ENCODE measurements at regions not wholly inside any gene's neighbourhood (a gene's known extent, or its start where the extent isn't known, plus 50 kb on each side); places are given as distances from the start of the nearest gene placed in this dataset.

DNA sequence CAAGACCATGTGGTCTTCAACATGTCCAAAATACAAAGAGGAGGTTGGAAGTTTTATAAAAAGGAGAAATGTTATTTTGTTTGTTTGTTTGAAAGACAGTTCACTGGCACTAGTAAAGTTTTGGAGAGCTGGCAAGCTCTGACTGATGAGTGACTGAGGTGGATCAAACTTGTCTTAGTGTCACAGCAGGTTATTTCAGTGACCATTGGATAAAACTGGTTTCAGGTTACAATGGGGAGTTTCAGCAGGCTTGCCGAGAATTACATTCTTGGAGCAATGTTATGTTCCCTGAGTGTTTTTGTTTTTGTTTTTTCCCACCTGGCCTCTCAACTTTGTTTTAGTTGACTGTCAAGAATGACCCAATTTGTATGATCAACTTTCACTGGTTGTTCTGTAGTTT, 414.5 kb upstream of the ARHGEF26 start:
- no peak overlapping the region for H3K27ac Mint-ChIP-seq
- H3K4me1 ChIP-seq (ENCODE audit: control insufficient read depth in 2 of 2, insufficient read depth in 2 of 2, low read length in 2 of 2), result no peaks in the 10 kb centered on the region
- POLR2A ChIA-PET, result no interaction called here

DNA sequence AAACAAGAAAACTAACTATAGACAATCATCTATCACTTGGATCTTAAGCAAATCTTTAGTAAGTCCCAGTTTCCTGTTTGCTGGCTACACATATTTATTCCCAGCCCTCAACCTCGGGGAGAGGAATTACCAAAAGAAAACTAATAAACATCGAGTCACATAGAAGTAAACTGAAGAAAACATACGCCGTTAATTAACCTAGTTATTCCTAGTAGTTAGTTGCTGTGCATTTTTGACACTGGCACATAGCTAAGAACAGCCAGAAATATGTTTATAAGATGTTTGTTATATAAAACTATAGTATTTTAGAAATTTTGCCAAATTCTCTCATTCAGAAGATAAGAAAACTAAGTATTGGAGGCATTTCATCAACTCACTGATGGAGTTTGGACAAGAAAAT, 407.2 kb upstream of the ARHGEF26 start:
- intact Hi-C loops (cut with micrococcal nuclease), result no loop called here
- Histone ChIP-seq H3K27me3 (replicated peaks in 1 of 4; ENCODE audit: control extremely low read depth in 1 of 4, control insufficient read depth in 3 of 4, insufficient read depth in 4 of 4, low read length in 3 of 4) (no peaks in the 10 kb centered on the region), H3K4me1 (ENCODE audit: control insufficient read depth in 2 of 2, insufficient read depth in 2 of 2, low read length in 2 of 2) (no peaks in the 10 kb centered on the region), H3K36me3 (replicated peaks in 1 of 2; ENCODE audit: control extremely low read depth in 1 of 2, control insufficient read depth in 1 of 2, extremely low read depth in 1 of 2, insufficient read depth in 2 of 2, low read length in 1 of 2) (no peaks in the 10 kb centered on the region), H2AFZ (ENCODE audit: insufficient read depth, low read depth, low read length, poor library complexity, severe bottlenecking) (no peak overlapping the region), H4K20me1 (ENCODE audit: control insufficient read depth, insufficient read depth, low read length, poor library complexity, severe bottlenecking) (no peaks in the 10 kb centered on the region), H3K9me3 (ENCODE audit: control extremely low read depth in 1 of 3, control insufficient read depth in 2 of 3, insufficient read depth in 1 of 3, low read length in 2 of 3) (no peaks in the 10 kb centered on the region), H3K27ac (ENCODE audit: low read length in 2 of 2) (no peak overlapping the region), H3K79me2 (ENCODE audit: control insufficient read depth, insufficient read depth, low read length) (no peaks in the 10 kb centered on the region), H3K4me3 (ENCODE audit: control extremely low read depth in 1 of 5, extremely low read depth in 1 of 5, insufficient read depth in 1 of 5, low read depth in 2 of 5, low read length in 4 of 5) (no peak overlapping the region), H3K4me2 (replicated peaks; ENCODE audit: low read depth, low read length, poor library complexity, severe bottlenecking) (no peak overlapping the region), H3K9ac (ENCODE audit: low read length) (no peak overlapping the region)
- peaks cover 6% of the 10 kb centered on the region for H3K27me3 Mint-ChIP-seq
- DNase-seq (no peak), ATAC-seq (ENCODE audit: low read depth) (no peak)
- TF ChIP-seq EZH2 (IDR thresholded peaks at IDR 0.05; ENCODE audit: borderline replicate concordance, insufficient read depth, low read depth, low read length, poor library complexity, severe bottlenecking), result no peak
- TF ChIP-seq CTCF (IDR thresholded peaks at IDR 0.05), result no peak
- no peak overlapping the region for H3K27ac Mint-ChIP-seq
- H3K4me1 Mint-ChIP-seq, result no peaks in the 10 kb centered on the region
- peaks cover 2% of the 10 kb centered on the region for H3K9me3 Mint-ChIP-seq (ENCODE audit: insufficient read depth)
- H3K4me3 Mint-ChIP-seq, result no peak overlapping the region
- ChIA-PET POLR2A (no interaction called here), CTCF (no interaction called here)
- WGBS (ENCODE audit: insufficient coverage), result no CpG with 5 or more reads among the region's 4 CpGs

More for the DNA sequence above, 414.5 kb upstream of the ARHGEF26 start:
- no peaks in the 10 kb centered on the region for H4K20me1 ChIP-seq (ENCODE audit: control insufficient read depth, insufficient read depth, low read length, poor library complexity, severe bottlenecking)
- no peaks in the 10 kb centered on the region for H3K36me3 ChIP-seq (replicated peaks in 1 of 2; ENCODE audit: control extremely low read depth in 1 of 2, control insufficient read depth in 1 of 2, extremely low read depth in 1 of 2, insufficient read depth in 2 of 2, low read length in 1 of 2)
- H3K9me3 ChIP-seq (ENCODE audit: control extremely low read depth in 1 of 3, control insufficient read depth in 2 of 3, insufficient read depth in 1 of 3, low read length in 2 of 3), result no peaks in the 10 kb centered on the region
- DNase-seq (no peak), ATAC-seq (ENCODE audit: low read depth) (no peak)
- no peak for TF ChIP-seq EZH2 (IDR thresholded peaks at IDR 0.05; ENCODE audit: borderline replicate concordance, insufficient read depth, low read depth, low read length, poor library complexity, severe bottlenecking)
- H3K27ac ChIP-seq (ENCODE audit: low read length in 2 of 2), result no peak overlapping the region
- no peaks in the 10 kb centered on the region for H3K4me1 Mint-ChIP-seq
- WGBS (ENCODE audit: insufficient coverage), result 100% methylated on average over 1 of the region's 1 CpG
- no peaks in the 10 kb centered on the region for H3K79me2 ChIP-seq (ENCODE audit: control insufficient read depth, insufficient read depth, low read length)
- H3K4me3 Mint-ChIP-seq, result no peak overlapping the region
- H2AFZ ChIP-seq (ENCODE audit: insufficient read depth, low read depth, low read length, poor library complexity, severe bottlenecking), result no peak overlapping the region
- H3K4me3 ChIP-seq (ENCODE audit: control extremely low read depth in 1 of 5, extremely low read depth in 1 of 5, insufficient read depth in 1 of 5, low read depth in 2 of 5, low read length in 4 of 5), result no peak overlapping the region
- CTCF ChIA-PET, result no interaction called here
- H3K27me3 Mint-ChIP-seq, result no peaks in the 10 kb centered on the region
- intact Hi-C loops (cut with micrococcal nuclease), result no loop called here
- no peaks in the 10 kb centered on the region for H3K27me3 ChIP-seq (replicated peaks in 1 of 4; ENCODE audit: control extremely low read depth in 1 of 4, control insufficient read depth in 3 of 4, insufficient read depth in 4 of 4, low read length in 3 of 4)
- no peak overlapping the region for H3K4me2 ChIP-seq (replicated peaks; ENCODE audit: low read depth, low read length, poor library complexity, severe bottlenecking)
- peaks cover 2% of the 10 kb centered on the region for H3K9me3 Mint-ChIP-seq (ENCODE audit: insufficient read depth)
- H3K9ac ChIP-seq (ENCODE audit: low read length), result no peak overlapping the region
